ENCODE measurements at regions not wholly inside any gene's neighbourhood (a gene's known extent, or its start where the extent isn't known, plus 50 kb on each side); places are given as distances from the start of the nearest gene placed in this dataset.
"Not testable (repeated sequence)": the region's sequence is repeated elsewhere in the genome, so short reads cannot be mapped to it uniquely, and the experiment has no call there.

GRCh38 chr2:13650586-13651180, 933.9 kb downstream of the TRIB2 start:
- no peak for DNase-seq

DNA sequence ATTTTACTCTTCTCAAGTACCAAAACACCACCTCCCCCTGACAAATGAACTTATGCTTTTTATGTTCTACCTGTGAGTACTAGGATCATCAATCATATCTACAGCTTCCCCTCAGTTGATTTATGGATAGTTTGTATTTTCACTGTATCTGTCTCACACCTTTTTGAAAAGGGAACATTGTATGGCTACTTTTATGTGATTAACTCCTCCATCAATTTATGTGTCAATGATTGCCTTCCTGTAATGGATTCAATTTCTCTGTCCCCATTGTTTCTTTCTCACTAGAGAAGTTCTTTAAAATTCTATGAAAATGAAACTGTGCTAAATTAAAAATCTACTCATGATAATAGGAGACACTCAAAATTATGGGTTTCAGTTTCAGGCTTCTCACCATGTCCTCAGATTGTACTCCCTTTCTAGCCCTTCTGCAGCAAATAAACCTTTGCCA, 935.0 kb downstream of the TRIB2 start:
- DNase-seq: no peak

GRCh38 chr2:13652531-13653313, 936.0 kb downstream of the TRIB2 start:
- no peak for DNase-seq

GRCh38 chr2:13654416-13654815, 937.7 kb downstream of the TRIB2 start:
- DNase-seq: no peak

DNA sequence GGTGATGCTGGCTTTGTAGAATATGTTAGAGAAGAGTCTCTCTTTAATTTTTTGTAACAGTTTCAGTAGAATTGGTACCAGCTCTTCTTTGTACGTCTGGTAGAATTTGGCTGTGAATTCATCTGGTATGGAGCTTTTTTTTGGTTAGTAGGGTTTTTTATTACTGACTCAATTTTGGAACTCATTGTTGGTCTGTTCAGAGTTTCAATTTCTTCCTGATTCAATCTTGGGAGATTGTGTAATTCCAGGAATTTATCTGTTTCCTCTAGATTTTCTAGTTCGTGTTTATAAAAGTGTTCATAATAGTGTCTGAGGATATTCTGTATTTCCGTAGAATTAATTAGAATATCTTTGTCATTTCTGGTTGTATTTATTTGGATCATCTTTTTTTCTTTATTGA, 943.5 kb downstream of the TRIB2 start:
- no peak for DNase-seq

- DNase-seq: no peak
Measured at GRCh38 chr2:13662055-13662454, 945.3 kb downstream of the TRIB2 start.

- DNase-seq: no peak
Measured at GRCh38 chr2:13666582-13667414, 950.1 kb downstream of the TRIB2 start.

DNA sequence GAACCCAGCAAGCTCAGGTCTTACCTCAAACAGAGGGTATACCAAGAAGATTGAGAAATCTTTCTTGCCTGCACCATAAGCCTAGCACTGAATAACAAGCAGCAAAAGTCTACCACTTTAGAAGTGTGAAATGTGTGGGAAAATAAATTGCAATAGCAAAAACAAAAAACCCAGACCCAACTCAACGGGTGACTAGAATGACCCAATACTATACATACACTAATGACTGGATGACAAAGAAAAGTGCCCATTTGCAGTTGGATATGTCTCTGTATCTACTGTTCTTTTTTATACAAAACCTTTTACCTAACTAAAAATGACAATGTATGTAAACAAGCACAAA, 950.6 kb downstream of the TRIB2 start:
- no peak for DNase-seq

DNA sequence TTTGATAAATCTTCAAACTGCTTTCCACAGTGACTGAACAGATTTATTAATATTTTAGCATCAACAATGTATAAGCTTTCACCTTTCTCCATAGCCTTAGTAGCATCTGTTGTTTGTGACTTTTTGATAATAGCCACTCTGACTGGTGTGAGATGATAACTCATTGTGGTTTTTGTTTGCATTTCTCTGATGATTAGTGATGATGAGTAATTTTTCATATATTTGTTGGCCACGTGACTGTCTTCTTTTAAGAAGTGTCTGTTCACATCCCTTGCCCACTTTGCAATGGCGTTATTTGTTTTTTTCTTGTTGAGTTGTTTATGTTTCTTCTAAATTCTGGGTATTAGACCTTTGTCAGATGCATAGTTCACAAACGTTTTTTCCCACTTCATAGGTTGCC, 952.9 kb downstream of the TRIB2 start:
- no peak for DNase-seq

GRCh38 chr2:13673821-13674220, 957.1 kb downstream of the TRIB2 start:
- not testable (repeated sequence) for DNase-seq

DNA sequence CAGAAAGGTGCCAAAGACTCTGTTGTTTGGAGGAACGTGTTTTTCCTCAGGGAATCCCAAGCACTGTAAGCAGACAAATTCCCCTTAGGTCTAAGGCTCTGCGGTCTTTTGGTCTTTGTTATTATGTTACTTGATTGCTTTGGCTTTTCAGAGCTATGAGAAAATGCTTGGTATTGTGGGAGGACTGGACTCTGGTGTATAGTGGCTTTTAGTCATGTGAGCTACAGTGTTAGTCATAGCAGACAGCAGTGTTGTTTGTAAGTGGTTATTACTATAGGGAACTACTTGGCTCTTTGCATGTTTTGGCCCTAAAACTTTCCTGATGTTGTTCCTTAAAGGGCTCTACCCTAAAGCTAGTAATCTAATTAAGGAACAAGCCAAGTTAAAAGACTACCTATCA, 956.2 kb upstream of the LRATD1 start:
- DNase-seq: no peak

GRCh38 chr2:13681936-13682335, 950.6 kb upstream of the LRATD1 start:
- no peak for DNase-seq

DNA sequence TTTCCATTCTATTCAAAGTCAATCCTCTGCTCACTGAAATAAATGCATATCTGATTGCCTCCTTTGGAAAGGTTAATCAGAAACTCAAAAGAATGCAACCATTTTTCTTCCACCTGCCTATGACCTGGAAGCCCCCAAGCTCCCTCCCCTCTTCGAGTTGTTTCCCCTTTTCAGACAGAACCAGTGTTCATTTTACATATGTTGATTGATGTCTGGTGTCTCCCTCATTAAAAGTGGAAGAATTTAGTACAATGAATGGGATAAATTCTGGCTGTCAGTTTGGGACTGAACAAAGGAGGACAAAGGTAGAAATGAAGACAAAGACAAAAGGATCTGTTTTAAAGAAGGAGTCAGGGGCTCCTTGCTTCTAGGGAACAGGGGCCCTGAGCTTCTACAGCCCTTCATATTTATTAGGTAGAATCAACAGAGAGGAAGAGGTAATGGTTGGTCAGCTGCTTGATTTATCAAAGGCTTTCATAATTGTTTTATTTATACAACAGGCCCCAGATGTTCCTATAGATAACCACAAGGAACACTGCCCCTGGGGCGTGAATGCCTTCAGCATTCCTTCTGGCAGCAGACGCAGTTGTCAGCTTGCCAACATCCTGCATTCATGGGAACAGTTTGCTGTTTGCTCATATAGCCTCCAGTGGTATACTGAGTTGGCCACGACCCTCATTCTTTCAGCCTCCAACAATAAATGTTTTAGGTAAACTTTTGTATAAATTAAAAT, 949.8 kb upstream of the LRATD1 start:
- no peak for DNase-seq

- no peak for DNase-seq
Measured at GRCh38 chr2:13686262-13686661, 946.3 kb upstream of the LRATD1 start.

GRCh38 chr2:13694673-13695072, 937.8 kb upstream of the LRATD1 start:
- no peak for DNase-seq

GRCh38 chr2:13696601-13697000, 935.9 kb upstream of the LRATD1 start:
- DNase-seq: no peak

- no peak for DNase-seq
Measured at GRCh38 chr2:13698847-13699246, 933.7 kb upstream of the LRATD1 start.

- not testable (repeated sequence) for DNase-seq
Measured at GRCh38 chr2:13699939-13700338, 932.6 kb upstream of the LRATD1 start.

- no peak for DNase-seq
Measured at GRCh38 chr2:13711154-13711553, 921.4 kb upstream of the LRATD1 start.

GRCh38 chr2:13714466-13714865, 918.1 kb upstream of the LRATD1 start:
- no peak for DNase-seq

DNA sequence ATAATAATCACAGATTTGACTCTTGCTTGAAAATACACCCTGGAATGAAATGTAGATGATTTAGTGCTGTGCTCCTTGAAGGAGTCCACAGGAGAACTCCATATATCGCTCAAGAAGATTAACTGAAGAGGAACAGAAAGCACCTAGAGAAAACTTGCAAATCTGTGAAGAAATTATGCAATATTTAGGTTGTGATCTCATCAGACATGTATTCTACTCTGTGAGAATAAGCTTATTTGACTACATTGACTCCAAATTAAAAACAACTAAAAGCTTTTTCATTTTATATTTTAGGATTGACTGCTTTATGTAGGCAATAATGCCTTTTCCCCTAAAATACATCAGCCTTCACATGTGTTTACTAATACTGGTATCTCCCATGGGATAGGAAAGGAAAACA, 906.6 kb upstream of the LRATD1 start:
- no peak for DNase-seq

DNA sequence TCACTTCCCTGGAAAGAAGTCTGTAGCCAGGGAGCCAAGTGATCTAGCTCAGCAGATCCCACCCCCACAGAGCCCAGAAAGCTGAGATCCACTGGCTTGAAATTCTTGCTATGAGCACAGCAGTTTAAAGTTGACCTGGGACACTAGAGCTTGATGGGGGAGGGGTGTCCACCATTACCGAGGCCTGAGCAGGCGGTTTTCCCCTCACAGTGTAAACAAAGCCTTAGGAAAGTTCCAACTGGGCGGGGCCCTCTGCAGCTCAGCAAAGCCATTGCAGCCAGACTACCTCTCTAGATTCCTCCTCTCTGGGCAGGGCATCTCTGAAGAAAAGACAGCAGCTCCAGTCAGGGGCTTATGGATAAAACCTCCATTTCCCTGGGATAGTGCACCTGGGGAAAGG, 887.2 kb upstream of the LRATD1 start:
- DNase-seq: no peak

DNA sequence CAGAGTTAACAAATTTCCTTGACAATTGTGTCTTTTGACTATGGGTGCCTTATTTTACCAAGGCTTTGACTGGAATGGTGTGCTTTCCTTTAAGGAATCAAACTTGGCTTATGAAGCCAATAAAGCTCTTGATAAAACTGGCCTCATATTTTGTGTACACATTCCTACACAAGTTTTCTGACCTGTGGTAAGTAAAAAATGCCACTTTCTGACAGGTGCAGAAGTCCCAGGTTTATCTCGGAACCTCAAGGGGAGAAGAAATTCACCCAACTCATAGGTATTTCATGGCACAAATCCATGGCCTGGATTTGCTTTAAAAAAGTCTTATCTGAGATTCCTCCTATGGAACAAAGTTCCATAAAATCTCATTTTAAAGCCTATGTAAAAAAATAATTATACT, 880.6 kb upstream of the LRATD1 start:
- DNase-seq: no peak
